NCI-H748 treated with DMSO at 0.1 percent for 48 hours (cell line): ENCODE measurements at regions not wholly inside any gene's neighbourhood (a gene's known extent, or its start where the extent isn't known, plus 50 kb on each side); places are given as distances from the start of the nearest gene placed in this dataset.
"Not testable (repeated sequence)": the region's sequence is repeated elsewhere in the genome, so short reads cannot be mapped to it uniquely, and the experiment has no call there.

Experiments
- DNase-seq: peaks from one replicate; lab custom pipeline; 2025; lab: John Stamatoyannopoulos, UW

GRCh38 chr15:88965097-88965496 is 51.9 kb upstream of the MFGE8 start:
- not testable (repeated sequence) for DNase-seq

- DNase-seq, result no peak
Observed at GRCh38 chr15:88970232-88970631, 57.1 kb upstream of the MFGE8 start.

GRCh38 chr15:88974392-88974791 is 61.2 kb upstream of the MFGE8 start:
- no peak for DNase-seq

- DNase-seq, result no peak
Observed at GRCh38 chr15:88975891-88976290, 62.7 kb upstream of the MFGE8 start.

GRCh38 chr15:88976656-88977055 is 63.5 kb upstream of the MFGE8 start:
- DNase-seq, result no peak

- DNase-seq, result no peak
Observed at GRCh38 chr15:88979674-88980073, 66.5 kb upstream of the MFGE8 start.

- DNase-seq, result no peak
Observed at GRCh38 chr15:88980498-88980897, 67.3 kb upstream of the MFGE8 start.

GRCh38 chr15:88981244-88982215 is 68.4 kb upstream of the MFGE8 start:
- DNase-seq, result no peak

GRCh38 chr15:88982304-88982945 is 69.2 kb upstream of the MFGE8 start:
- no peak for DNase-seq

- no peak for DNase-seq
Observed at GRCh38 chr15:88982946-88983342, 69.8 kb upstream of the MFGE8 start.

- DNase-seq, result no peak
Observed at GRCh38 chr15:88983861-88984429, 70.8 kb upstream of the MFGE8 start.

- no peak for DNase-seq
Observed at GRCh38 chr15:88985547-88986393, 72.6 kb upstream of the MFGE8 start.

- DNase-seq, result no peak
Observed at GRCh38 chr15:88986949-88987590, 73.9 kb upstream of the MFGE8 start.

- DNase-seq, result no peak
Observed at GRCh38 chr15:88987591-88987933, 74.4 kb upstream of the MFGE8 start.

GRCh38 chr15:88987934-88988671 is 74.9 kb upstream of the MFGE8 start:
- DNase-seq, result no peak

- no peak for DNase-seq
Observed at GRCh38 chr15:88989578-88989977, 76.4 kb upstream of the MFGE8 start.

- DNase-seq, result peak; percentile 67
Observed at GRCh38 chr15:88990185-88990679, 77.1 kb upstream of the MFGE8 start.

GRCh38 chr15:88992216-88992615 is 79.0 kb upstream of the MFGE8 start:
- DNase-seq, result no peak

- DNase-seq, result no peak
Observed at GRCh38 chr15:88992912-88993376, 79.8 kb upstream of the MFGE8 start.

- no peak for DNase-seq
Observed at GRCh38 chr15:88993662-88994061, 80.5 kb upstream of the MFGE8 start.

- DNase-seq, result no peak
Observed at GRCh38 chr15:88994286-88994685, 81.1 kb upstream of the MFGE8 start.
